BE2C (cell line): ENCODE measurements at regions not wholly inside any gene's neighbourhood (a gene's known extent, or its start where the extent isn't known, plus 50 kb on each side); places are given as distances from the start of the nearest gene placed in this dataset.

Experiments
- DNase-seq: peaks from one replicate; pipeline ENCODE4 v3.0.0-alpha.2; 2020
- H3K27me3 ChIP-seq: fragments of 250-450 bp; sonication (Bioruptor Pico); 2 replicates; pipeline ENCODE4 v1.5.1; 2020; ENCODE audit warnings: mild to moderate bottlenecking
- H3K36me3 ChIP-seq: fragments of 250-450 bp; sonication (Bioruptor Pico); 2 replicates; pipeline ENCODE4 v1.5.1; 2020; ENCODE audit warnings: mild to moderate bottlenecking
- H3K4me1 ChIP-seq: fragments of 250-450 bp; sonication (Bioruptor Pico); 2 replicates; pipeline ENCODE4 v1.5.1; 2020
- H3K4me3 ChIP-seq: 2 replicates; pipeline ENCODE4 v1.5.1; 2011; ENCODE audit warnings: low read depth, low read length
- H3K9me3 ChIP-seq: fragments of 250-450 bp; sonication (Bioruptor Pico); 2 replicates; pipeline ENCODE4 v1.5.1; 2020
- TF ChIP-seq, protein P1 (sequence below): IDR thresholded peaks from 2 replicates; pipeline ENCODE4 v1.5.1; 2012; ENCODE audit warnings: mild to moderate bottlenecking, low read depth, low read length

DNA sequence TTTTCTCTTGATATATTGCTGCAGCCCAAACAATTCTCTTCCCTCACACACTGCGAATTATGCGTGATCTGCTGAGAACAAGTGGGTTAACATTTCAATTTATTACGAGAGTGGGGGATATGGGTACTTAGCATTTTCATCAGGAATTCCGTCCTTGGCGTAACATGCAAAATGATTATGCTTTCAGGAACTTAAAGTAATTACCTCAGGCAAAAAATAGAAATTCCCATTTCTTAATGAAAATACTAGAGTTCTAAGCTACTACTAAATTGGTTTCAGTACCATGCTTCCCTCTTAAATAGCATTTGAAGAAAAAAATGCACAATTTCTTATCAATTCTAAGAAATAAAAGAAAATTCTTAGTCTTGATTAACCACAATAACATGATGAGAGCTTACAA is 213.5 kb downstream of the GPAM start:
- H3K4me1 ChIP-seq: peaks cover 3% of the 10 kb centered on the region
- H3K27me3 ChIP-seq: no peaks in the 10 kb centered on the region
- no peaks in the 10 kb centered on the region for H3K36me3 ChIP-seq
- DNase-seq: no peak
- no peak overlapping the region for H3K4me3 ChIP-seq
- TF ChIP-seq, protein P1, sequence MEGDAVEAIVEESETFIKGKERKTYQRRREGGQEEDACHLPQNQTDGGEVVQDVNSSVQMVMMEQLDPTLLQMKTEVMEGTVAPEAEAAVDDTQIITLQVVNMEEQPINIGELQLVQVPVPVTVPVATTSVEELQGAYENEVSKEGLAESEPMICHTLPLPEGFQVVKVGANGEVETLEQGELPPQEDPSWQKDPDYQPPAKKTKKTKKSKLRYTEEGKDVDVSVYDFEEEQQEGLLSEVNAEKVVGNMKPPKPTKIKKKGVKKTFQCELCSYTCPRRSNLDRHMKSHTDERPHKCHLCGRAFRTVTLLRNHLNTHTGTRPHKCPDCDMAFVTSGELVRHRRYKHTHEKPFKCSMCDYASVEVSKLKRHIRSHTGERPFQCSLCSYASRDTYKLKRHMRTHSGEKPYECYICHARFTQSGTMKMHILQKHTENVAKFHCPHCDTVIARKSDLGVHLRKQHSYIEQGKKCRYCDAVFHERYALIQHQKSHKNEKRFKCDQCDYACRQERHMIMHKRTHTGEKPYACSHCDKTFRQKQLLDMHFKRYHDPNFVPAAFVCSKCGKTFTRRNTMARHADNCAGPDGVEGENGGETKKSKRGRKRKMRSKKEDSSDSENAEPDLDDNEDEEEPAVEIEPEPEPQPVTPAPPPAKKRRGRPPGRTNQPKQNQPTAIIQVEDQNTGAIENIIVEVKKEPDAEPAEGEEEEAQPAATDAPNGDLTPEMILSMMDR: no peak
- no peaks in the 10 kb centered on the region for H3K9me3 ChIP-seq

DNA sequence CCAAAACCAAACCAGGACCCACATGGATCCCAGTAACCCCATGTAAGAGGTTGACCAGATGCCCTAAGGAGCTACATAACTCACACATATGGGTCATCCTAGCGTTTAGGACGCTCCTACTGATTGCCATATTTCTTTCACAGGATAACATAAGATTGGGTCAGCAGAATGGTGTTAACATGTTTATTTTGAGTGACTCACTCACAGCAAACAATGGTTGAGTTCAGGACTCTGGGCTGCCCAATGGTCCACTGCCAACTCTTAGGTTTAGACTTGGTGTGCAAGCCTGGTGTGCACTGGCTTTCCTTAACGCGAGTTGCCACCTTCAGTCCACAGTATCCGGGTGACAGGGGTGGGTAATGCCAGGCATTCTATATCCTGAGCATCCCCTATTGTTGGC is 211.5 kb downstream of the GPAM start:
- TF ChIP-seq, protein P1: no peak
- Histone ChIP-seq H3K36me3 (no peaks in the 10 kb centered on the region), H3K4me3 (no peak overlapping the region), H3K9me3 (no peaks in the 10 kb centered on the region), H3K4me1 (no peaks in the 10 kb centered on the region), H3K27me3 (no peaks in the 10 kb centered on the region)
- DNase-seq: no peak

DNA sequence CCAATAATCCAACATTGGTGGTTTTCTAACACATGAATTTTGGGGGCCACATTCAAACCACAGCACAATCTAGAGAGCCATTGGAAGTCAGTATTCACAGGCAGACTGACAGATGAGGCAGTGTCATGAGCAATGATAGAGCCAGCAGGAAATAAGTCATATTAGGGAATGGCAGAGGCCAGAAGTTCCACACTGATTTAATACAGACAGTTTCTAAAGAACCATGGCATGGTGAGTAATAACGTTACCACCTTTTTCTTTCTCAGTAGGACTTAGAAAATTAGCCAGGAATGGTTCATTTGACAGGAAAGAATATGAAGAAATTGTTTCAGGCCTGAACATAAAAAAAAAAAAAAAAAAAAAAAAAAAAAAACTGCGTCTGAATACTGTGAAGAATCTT is 210.3 kb downstream of the GPAM start:
- H3K36me3 ChIP-seq: no peaks in the 10 kb centered on the region
- no peaks in the 10 kb centered on the region for H3K27me3 ChIP-seq
- no peaks in the 10 kb centered on the region for H3K4me1 ChIP-seq
- TF ChIP-seq, protein P1: no peak
- DNase-seq: no peak
- no peaks in the 10 kb centered on the region for H3K9me3 ChIP-seq
- no peak overlapping the region for H3K4me3 ChIP-seq

DNA sequence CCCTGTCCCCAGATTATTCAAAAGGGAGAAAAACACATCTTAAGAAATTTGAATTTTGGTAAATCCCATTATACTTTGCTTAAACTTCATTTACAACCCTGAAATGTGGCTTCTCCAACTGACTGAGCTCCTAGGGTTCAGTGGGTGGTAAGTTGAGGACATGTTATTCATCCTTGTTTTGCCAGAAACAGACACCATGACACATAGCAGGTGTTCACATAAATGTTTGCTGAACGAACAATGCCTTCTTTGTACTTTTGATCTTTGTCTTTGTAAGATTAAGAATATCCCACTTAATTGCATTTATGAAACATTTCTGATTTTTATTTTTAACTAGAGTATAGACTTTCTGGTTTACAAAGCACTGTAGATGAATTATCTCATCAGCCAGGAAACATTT is 209.7 kb downstream of the GPAM start:
- no peak for DNase-seq
- Histone ChIP-seq H3K27me3 (no peaks in the 10 kb centered on the region), H3K36me3 (no peaks in the 10 kb centered on the region), H3K4me3 (no peak overlapping the region), H3K9me3 (no peaks in the 10 kb centered on the region), H3K4me1 (no peaks in the 10 kb centered on the region)
- TF ChIP-seq, protein P1: no peak

GRCh38 chr10:111974325-111974724 is 209.2 kb downstream of the GPAM start:
- Histone ChIP-seq H3K4me3 (no peak overlapping the region), H3K9me3 (no peaks in the 10 kb centered on the region), H3K27me3 (no peaks in the 10 kb centered on the region), H3K4me1 (no peaks in the 10 kb centered on the region), H3K36me3 (no peaks in the 10 kb centered on the region)
- no peak for DNase-seq
- TF ChIP-seq, protein P1: no peak

DNA sequence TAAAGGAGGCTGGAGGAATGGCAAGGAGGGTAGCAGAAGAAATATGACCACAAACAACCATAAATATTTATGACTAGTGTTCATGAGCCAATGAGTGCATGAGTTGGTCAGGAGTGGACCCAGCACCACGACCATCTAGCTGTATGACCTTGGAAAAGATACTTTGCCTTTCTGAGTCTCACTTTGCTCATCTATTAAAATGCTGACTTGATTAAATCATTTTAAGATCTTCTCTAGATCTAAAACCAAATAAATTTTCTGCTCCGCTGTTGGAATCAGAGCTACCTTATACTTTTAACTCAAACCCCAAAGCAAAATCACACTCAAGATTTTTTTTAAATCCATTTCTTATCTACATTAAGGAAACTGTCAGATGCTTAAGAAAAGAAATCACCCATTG is 207.0 kb downstream of the GPAM start:
- Histone ChIP-seq H3K4me3 (no peak overlapping the region), H3K4me1 (no peaks in the 10 kb centered on the region), H3K27me3 (no peaks in the 10 kb centered on the region), H3K9me3 (no peaks in the 10 kb centered on the region), H3K36me3 (no peaks in the 10 kb centered on the region)
- no peak for DNase-seq
- TF ChIP-seq, protein P1: no peak
